BE2C (cell line): ENCODE measurements at regions not wholly inside any gene's neighbourhood (a gene's known extent, or its start where the extent isn't known, plus 50 kb on each side); places are given as distances from the start of the nearest gene placed in this dataset.

ENCODE experiments used
- DNase-seq: peaks from one replicate; pipeline ENCODE4 v3.0.0-alpha.2; 2020
- H3K27me3 ChIP-seq: fragments of 250-450 bp; sonication (Bioruptor Pico); 2 replicates; pipeline ENCODE4 v1.5.1; 2020; ENCODE audit warnings: mild to moderate bottlenecking
- H3K36me3 ChIP-seq: fragments of 250-450 bp; sonication (Bioruptor Pico); 2 replicates; pipeline ENCODE4 v1.5.1; 2020; ENCODE audit warnings: mild to moderate bottlenecking
- H3K4me1 ChIP-seq: fragments of 250-450 bp; sonication (Bioruptor Pico); 2 replicates; pipeline ENCODE4 v1.5.1; 2020
- H3K4me3 ChIP-seq: 2 replicates; pipeline ENCODE4 v1.5.1; 2011; ENCODE audit warnings: low read depth, low read length
- H3K9me3 ChIP-seq: fragments of 250-450 bp; sonication (Bioruptor Pico); 2 replicates; pipeline ENCODE4 v1.5.1; 2020
- CTCF ChIP-seq: IDR thresholded peaks from 2 replicates; pipeline ENCODE4 v1.5.1; 2012; ENCODE audit warnings: mild to moderate bottlenecking, low read depth, low read length

- TF ChIP-seq CTCF, result no peak
- Histone ChIP-seq H3K36me3 (no peaks in the 10 kb centered on the region), H3K9me3 (no peaks in the 10 kb centered on the region), H3K4me1 (no peaks in the 10 kb centered on the region), H3K27me3 (peaks cover 3% of the 10 kb centered on the region; the same call in 1 of the 2 replicates), H3K4me3 (no peak overlapping the region)
- DNase-seq, result no peak
Observed at GRCh38 chr11:71063129-71063528, 189.2 kb downstream of the SHANK2 start.

GRCh38 chr11:71062199-71062598 lies 190.2 kb downstream of the SHANK2 start:
- H3K4me1 ChIP-seq, result no peaks in the 10 kb centered on the region
- peaks cover 3% of the 10 kb centered on the region; the same call in 1 of the 2 replicates for H3K27me3 ChIP-seq

GRCh38 chr11:71060391-71060791 lies 192.0 kb downstream of the SHANK2 start:
- no peak for DNase-seq
- H3K4me1 ChIP-seq, result no peaks in the 10 kb centered on the region
- H3K9me3 ChIP-seq, result no peaks in the 10 kb centered on the region
- no peak overlapping the region for H3K4me3 ChIP-seq
- no peak for TF ChIP-seq CTCF
- H3K36me3 ChIP-seq, result no peaks in the 10 kb centered on the region
- H3K27me3 ChIP-seq, result peaks cover 3% of the 10 kb centered on the region; the same call in 1 of the 2 replicates

More at GRCh38 chr11:71062199-71062598, 190.2 kb downstream of the SHANK2 start:
- TF ChIP-seq CTCF, result no peak
- H3K36me3 ChIP-seq, result no peaks in the 10 kb centered on the region
- DNase-seq, result no peak
- H3K9me3 ChIP-seq, result no peaks in the 10 kb centered on the region
- H3K4me3 ChIP-seq, result no peak overlapping the region

GRCh38 chr11:71059662-71060061 lies 192.7 kb downstream of the SHANK2 start:
- no peaks in the 10 kb centered on the region for H3K36me3 ChIP-seq
- H3K4me1 ChIP-seq, result no peaks in the 10 kb centered on the region
- H3K4me3 ChIP-seq, result no peak overlapping the region
- TF ChIP-seq CTCF, result no peak
- no peak for DNase-seq
- peaks cover under 1% of the 10 kb centered on the region; the same call in 1 of the 2 replicates for H3K27me3 ChIP-seq
- H3K9me3 ChIP-seq, result no peaks in the 10 kb centered on the region

- no peak for DNase-seq
- Histone ChIP-seq H3K27me3 (no peaks in the 10 kb centered on the region), H3K9me3 (no peaks in the 10 kb centered on the region), H3K4me3 (no peak overlapping the region), H3K4me1 (no peaks in the 10 kb centered on the region), H3K36me3 (no peaks in the 10 kb centered on the region)
- TF ChIP-seq CTCF, result no peak
Observed at GRCh38 chr11:71055925-71056324, 196.5 kb downstream of the SHANK2 start.
